GM21447 (cell line): ENCODE measurements at regions not wholly inside any gene's neighbourhood (a gene's known extent, or its start where the extent isn't known, plus 50 kb on each side); places are given as distances from the start of the nearest gene placed in this dataset.
A peak's percentile ranks its signal among the peaks of the same experiment; 100 is the strongest.
"Not testable (repeated sequence)": the region's sequence is repeated elsewhere in the genome, so short reads cannot be mapped to it uniquely, and the experiment has no call there.

ENCODE experiments used
- ATAC-seq: cut with Tn5 transposase; IDR thresholded peaks from one replicate; pipeline ENCODE4 v1.9.1; 2021; ENCODE audit not compliant: unreplicated experiment

DNA sequence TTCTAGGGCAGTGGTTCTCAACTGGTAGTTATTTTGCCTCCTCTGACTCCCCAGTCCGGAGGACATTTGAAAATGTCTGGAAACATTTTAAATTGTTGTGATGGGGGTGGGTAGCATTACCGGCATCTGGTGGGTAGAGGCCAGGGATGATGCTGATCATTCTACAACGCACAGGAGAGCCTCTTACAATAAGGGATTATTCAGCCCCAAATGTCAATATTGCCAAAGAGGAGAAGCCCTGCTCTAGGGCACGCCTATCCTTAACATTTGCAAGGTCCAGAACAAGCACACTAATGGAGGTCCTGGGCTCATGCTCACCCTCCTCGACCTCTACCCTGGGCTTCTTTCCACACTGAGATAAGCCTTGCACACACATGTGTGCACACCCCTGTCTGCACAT lies 106.4 kb downstream of the MINAR1 start:
- ATAC-seq, result no peak

- no peak for ATAC-seq
Measured at GRCh38 chr15:79539401-79539800, 107.3 kb downstream of the MINAR1 start.

- ATAC-seq, result no peak
Measured at GRCh38 chr15:79540551-79540950, 108.4 kb downstream of the MINAR1 start.

- ATAC-seq, result no peak
Measured at GRCh38 chr15:79541196-79541595, 109.1 kb downstream of the MINAR1 start.

- no peak for ATAC-seq
Measured at GRCh38 chr15:79543097-79543496, 111.0 kb downstream of the MINAR1 start.

GRCh38 chr15:79549196-79549595 lies 117.1 kb downstream of the MINAR1 start:
- ATAC-seq, result no peak

DNA sequence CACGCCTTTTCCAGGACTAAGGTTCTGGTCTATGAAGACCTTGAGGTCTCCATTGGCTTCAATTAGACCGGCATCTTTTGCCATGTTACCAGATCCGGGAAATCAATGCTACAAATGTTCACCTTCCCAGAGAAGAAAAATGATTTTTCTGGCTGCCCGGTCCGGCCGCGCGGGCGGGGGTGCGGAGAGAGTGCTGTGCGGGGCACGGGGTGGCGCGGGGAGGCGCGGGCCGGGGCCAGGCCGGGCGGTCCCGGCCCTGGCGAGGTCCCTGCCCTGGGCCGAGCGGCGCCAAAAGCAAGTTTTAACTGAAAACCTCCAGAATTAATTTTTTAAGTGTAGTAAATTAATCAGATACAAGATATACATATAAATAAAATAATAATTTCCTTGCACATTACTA lies 128.2 kb downstream of the MINAR1 start:
- no peak for ATAC-seq

GRCh38 chr15:79561982-79562381 lies 129.8 kb downstream of the MINAR1 start:
- no peak for ATAC-seq

GRCh38 chr15:79562403-79562815 lies 130.3 kb downstream of the MINAR1 start:
- no peak for ATAC-seq

- ATAC-seq, result no peak
Measured at GRCh38 chr15:79562899-79563298, 130.8 kb downstream of the MINAR1 start.

GRCh38 chr15:79570004-79570403 lies 137.9 kb downstream of the MINAR1 start:
- no peak for ATAC-seq

DNA sequence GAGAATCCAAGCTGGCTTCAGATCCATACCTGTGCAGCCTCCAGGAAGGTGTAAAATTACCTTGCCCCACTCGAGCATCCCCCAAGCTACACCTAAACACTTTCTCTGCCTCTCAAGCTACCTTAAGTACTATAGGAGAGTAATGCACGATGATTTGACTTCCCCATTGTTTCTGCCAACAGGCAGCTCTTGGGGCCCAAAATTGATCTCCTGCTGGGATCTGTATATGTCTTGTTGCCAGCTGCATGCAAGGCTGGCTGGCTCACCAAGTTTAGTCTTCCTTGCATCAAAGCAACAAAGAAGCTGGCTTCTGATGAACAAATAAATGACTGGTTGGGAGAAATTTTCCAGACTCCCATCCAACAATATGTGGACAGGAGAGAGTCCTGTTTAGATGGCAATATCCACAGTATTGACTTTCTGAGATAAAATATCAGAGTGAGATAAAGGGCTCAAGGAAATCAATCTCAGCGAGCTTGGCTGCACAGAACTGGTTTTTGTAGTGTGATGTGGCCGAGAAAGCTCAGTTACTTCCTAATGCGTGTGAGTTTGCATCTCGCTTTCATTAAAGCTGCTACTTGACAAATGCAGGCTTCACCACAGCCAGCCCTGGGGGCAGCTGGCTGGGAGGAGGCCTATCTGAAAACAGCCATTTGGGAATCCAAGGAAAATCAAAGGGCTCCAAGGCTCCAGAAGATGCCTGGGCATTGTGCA lies 140.7 kb downstream of the MINAR1 start:
- no peak for ATAC-seq

DNA sequence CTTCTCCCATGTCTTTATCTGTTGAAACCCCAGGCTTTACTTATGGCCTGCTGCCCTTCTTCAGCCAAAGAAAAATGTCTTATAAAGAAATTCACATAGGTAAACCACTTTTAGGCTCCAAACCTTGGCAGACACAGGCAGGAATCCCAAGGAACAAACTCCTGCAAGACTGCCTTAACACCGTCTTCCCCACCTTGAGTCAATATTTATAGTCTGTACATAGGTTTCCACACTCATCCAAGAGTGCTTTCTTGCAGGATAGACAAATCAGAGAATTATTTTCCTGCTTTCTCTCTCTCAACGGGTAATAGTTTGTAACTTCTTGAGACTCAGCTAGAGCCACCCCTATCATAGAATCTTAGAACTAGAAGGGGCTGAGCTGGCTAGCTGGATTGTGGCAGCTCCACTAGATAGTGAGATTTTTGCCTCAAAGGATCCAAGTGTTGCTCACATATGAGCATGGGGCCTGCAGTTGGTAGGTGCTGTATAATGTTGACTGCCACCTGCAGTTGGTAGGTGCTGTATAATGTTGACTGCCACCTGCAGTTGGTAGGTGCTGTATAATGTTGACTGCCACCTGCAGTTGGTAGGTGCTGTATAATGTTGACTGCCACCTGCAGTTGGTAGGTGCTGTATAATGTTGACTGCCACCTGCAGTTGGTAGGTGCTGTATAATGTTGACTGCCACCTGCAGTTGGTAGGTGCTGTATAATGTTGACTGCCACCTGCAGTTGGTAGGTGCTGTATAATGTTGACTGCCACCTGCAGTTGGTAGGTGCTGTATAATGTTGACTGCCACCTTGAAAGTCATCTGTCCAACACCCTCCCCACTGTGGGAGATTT lies 142.5 kb downstream of the MINAR1 start:
- not testable (repeated sequence) for ATAC-seq

GRCh38 chr15:79582650-79583049 lies 150.5 kb downstream of the MINAR1 start:
- ATAC-seq, result no peak

- no peak for ATAC-seq
Measured at GRCh38 chr15:79592126-79592525, 160.0 kb downstream of the MINAR1 start.

- ATAC-seq, result no peak
Measured at GRCh38 chr15:79593119-79593869, 161.2 kb downstream of the MINAR1 start.

- no peak for ATAC-seq
Measured at GRCh38 chr15:79595306-79595705, 163.2 kb downstream of the MINAR1 start.

DNA sequence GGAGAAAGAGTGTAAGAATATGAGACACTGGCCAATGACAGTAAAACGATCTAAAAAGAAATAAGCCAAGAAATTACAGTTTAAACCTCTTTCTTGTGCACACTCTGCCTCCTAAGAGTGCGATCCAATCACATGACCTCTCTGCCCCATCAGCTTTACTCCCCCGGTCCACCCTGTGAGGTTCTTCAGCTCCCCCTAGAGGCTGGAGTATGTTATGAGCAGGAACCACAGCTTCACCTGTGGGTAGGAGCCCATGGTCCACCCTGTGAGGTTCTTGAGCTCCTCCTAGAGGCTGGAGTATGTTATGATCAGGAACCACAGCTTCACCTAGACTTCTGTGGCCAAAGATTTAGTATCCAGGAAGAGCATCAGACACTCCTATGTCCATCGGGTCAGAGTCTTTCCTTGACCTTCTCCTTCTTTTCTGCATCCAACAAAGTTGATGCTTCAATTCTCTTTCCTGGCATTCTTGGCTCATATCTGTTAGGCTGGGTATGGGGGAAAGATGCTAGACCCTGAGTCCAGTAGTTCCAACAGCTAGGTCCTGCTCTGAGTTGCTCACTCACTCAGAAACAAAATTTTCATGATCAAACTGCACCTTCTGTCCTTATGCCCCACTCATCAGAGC lies 164.0 kb downstream of the MINAR1 start:
- peak; percentile 94 for ATAC-seq

DNA sequence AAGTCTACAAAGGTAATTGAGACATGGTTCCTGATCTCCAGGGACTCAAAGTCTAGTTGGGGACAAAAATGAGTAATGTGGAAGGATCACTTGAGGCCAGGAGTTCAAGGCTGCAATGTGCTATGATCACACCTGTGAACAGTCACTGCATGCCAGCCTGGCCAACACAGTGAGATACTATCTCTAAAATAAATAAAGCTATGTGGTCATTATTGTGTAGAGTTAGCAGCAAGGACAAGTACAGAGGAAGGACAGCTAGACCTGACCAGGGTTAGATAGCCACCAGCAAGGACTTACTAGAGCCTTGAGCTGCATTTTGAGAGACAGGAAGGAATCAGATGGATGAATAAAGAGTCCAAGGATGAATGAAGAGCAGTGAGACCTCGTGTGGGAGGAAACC lies 166.5 kb downstream of the MINAR1 start:
- no peak for ATAC-seq

GRCh38 chr15:79601405-79602086 lies 169.4 kb downstream of the MINAR1 start:
- no peak for ATAC-seq

- no peak for ATAC-seq
Measured at GRCh38 chr15:79602180-79602579, 170.0 kb downstream of the MINAR1 start.
